Mesothelial cell of epicardium (in vitro differentiated cells): ENCODE measurements at regions not wholly inside any gene's neighbourhood (a gene's known extent, or its start where the extent isn't known, plus 50 kb on each side); places are given as distances from the start of the nearest gene placed in this dataset.
"Not testable (repeated sequence)": the region's sequence is repeated elsewhere in the genome, so short reads cannot be mapped to it uniquely, and the experiment has no call there.

Experiments used
- DNase-seq, 2 experiments: peaks; one replicate each; pipeline ENCODE4 v3.0.0; 2021; ENCODE audit warnings: low spot score in 2 of 2; ENCODE audit not compliant: unreplicated experiment in 2 of 2
- H3K27ac Mint-ChIP-seq: 2 replicates; pipeline ENCODE4 v1.8.0; 2021; ENCODE audit warnings: mixed read lengths
- H3K27me3 Mint-ChIP-seq: 2 replicates; pipeline ENCODE4 v1.8.0; 2021; ENCODE audit warnings: low read depth, mixed read lengths
- H3K36me3 Mint-ChIP-seq: 2 replicates; pipeline ENCODE4 v1.8.0; 2021; ENCODE audit warnings: mixed read lengths
- H3K4me1 Mint-ChIP-seq: 2 replicates; pipeline ENCODE4 v1.8.0; 2021; ENCODE audit warnings: mixed read lengths
- H3K4me3 Mint-ChIP-seq: 2 replicates; pipeline ENCODE4 v1.8.0; 2021; ENCODE audit warnings: mild to moderate bottlenecking, moderate library complexity, mixed read lengths
- H3K9me3 Mint-ChIP-seq: 2 replicates; pipeline ENCODE4 v1.8.0; 2021; ENCODE audit warnings: mixed read lengths
- CTCF ChIP-seq: fragments of 200-600 bp; sonication (generic); IDR thresholded peaks from one replicate; pipeline ENCODE4 v1.5.0; 2021; ENCODE audit warnings: antibody characterized with exemption; ENCODE audit not compliant: unreplicated experiment

- no peaks in the 10 kb centered on the region for H3K27me3 Mint-ChIP-seq
- H3K9me3 Mint-ChIP-seq: peaks cover 15% of the 10 kb centered on the region
- no peak for DNase-seq
- H3K4me3 Mint-ChIP-seq: no peak overlapping the region
- H3K4me1 Mint-ChIP-seq: no peaks in the 10 kb centered on the region
- TF ChIP-seq CTCF: no peak
- no peaks in the 10 kb centered on the region for H3K36me3 Mint-ChIP-seq
- no peak overlapping the region for H3K27ac Mint-ChIP-seq
These were observed 193.4 kb upstream of the HDAC4 start for GRCh38 chr2:239594019-239594771.

GRCh38 chr2:239593455-239593854 lies 192.6 kb upstream of the HDAC4 start:
- H3K4me3 Mint-ChIP-seq: no peak overlapping the region
- H3K27me3 Mint-ChIP-seq: no peaks in the 10 kb centered on the region

GRCh38 chr2:239592629-239593290 lies 191.9 kb upstream of the HDAC4 start:
- H3K4me1 Mint-ChIP-seq, H3K27me3 Mint-ChIP-seq, H3K27ac Mint-ChIP-seq, H3K36me3 Mint-ChIP-seq, DNase-seq, H3K4me3 Mint-ChIP-seq: not testable (repeated sequence)
- peaks cover 15% of the 10 kb centered on the region for H3K9me3 Mint-ChIP-seq

More at GRCh38 chr2:239593455-239593854, 192.6 kb upstream of the HDAC4 start:
- H3K36me3 Mint-ChIP-seq: no peaks in the 10 kb centered on the region
- no peak for TF ChIP-seq CTCF
- peaks cover 15% of the 10 kb centered on the region for H3K9me3 Mint-ChIP-seq
- H3K27ac Mint-ChIP-seq: no peak overlapping the region
- DNase-seq: no peak
- H3K4me1 Mint-ChIP-seq: no peaks in the 10 kb centered on the region

DNA sequence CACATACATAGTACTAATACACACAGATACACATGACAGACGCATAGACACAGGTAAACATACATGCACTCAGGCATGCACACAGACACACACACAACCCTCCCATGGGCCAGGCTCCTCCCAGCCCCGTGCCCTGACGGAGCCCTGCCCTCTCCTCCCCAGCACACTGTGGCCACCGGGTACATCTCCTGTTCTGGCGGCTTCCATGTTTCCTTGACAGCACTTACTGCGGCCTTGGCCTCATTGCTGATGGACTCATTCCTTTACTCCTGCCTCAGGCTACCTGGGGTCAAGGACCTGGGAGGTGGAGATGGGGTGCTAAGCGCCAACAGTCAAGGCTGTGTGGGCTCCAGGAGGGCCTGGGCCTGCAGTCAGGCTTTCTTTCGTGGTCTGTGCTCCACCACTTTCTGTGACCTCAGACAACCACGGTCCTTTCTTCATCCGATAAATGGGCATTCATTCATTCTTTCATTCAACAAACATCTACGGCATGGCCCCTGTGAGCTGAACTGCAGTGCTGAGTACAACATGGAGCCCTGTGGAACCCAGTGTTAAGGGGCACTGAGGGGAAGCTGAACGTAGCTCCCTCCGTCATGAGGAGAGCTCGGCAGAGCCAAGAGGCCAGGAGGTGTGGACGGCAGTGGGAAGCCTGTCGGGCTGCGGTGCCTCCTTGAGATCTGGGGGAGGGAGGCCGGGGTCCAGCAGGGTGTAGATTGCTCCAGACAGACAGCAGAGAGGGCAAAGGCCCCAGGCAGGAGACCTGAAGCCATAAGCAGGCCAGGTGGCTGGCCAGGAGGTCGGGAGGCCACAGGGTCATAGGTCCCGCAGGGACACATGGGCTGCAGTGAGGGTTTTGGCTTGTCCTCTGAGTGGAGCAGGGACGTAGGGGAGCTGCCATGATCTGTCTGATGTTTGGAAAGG lies 190.4 kb upstream of the HDAC4 start:
- DNase-seq: no peak
- Mint-ChIP-seq H3K36me3 (no peaks in the 10 kb centered on the region), H3K27ac (no peak overlapping the region), H3K4me3 (no peak overlapping the region), H3K27me3 (peaks cover 2% of the 10 kb centered on the region), H3K4me1 (peaks cover 2% of the 10 kb centered on the region), H3K9me3 (peaks cover 15% of the 10 kb centered on the region)
- no peak for TF ChIP-seq CTCF

GRCh38 chr2:239590276-239590675 lies 189.5 kb upstream of the HDAC4 start:
- no peaks in the 10 kb centered on the region for H3K36me3 Mint-ChIP-seq
- H3K4me3 Mint-ChIP-seq: no peak overlapping the region
- peaks cover 15% of the 10 kb centered on the region for H3K9me3 Mint-ChIP-seq
- no peak for DNase-seq
- H3K4me1 Mint-ChIP-seq: peaks cover 2% of the 10 kb centered on the region
- no peak for TF ChIP-seq CTCF
- peaks cover 2% of the 10 kb centered on the region for H3K27me3 Mint-ChIP-seq
- H3K27ac Mint-ChIP-seq: no peak overlapping the region
